Skin epidermis (tissue), 12 donors: ENCODE measurements at regions not wholly inside any gene's neighbourhood (a gene's known extent, or its start where the extent isn't known, plus 50 kb on each side); places are given as distances from the start of the nearest gene placed in this dataset.
"Not testable (repeated sequence)": the region's sequence is repeated elsewhere in the genome, so short reads cannot be mapped to it uniquely, and the experiment has no call there.

Experiments
- H3K27ac ChIP-seq, 21 experiments: fragments of 200-600 bp; sonication (generic) in 11 of 21; one replicate each; pipeline ENCODE4 v1.5.0; 2020; ENCODE audit warnings: mild to moderate bottlenecking in 3 of 21, inconsistent platforms in 2 of 21, moderate library complexity in 2 of 21
- H3K4me3 ChIP-seq, 7 experiments: fragments of 200-600 bp; sonication (generic) in 2 of 7; one replicate each; pipeline ENCODE4 v1.5.0; 2020; ENCODE audit warnings: inconsistent platforms in 2 of 7, mild to moderate bottlenecking in 2 of 7, moderate library complexity in 1 of 7

GRCh38 chr1:188155261-188155660 is 1326.5 kb downstream of the PLA2G4A start:
- H3K4me3 ChIP-seq: no peak overlapping the region
- H3K27ac ChIP-seq: no peak overlapping the region

- no peak overlapping the region for H3K4me3 ChIP-seq
These were observed 1335.7 kb downstream of the PLA2G4A start for GRCh38 chr1:188164459-188164858.

GRCh38 chr1:188166654-188167053 is 1337.9 kb downstream of the PLA2G4A start:
- Histone ChIP-seq H3K27ac (no peak overlapping the region), H3K4me3 (no peak overlapping the region)

More at GRCh38 chr1:188164459-188164858, 1335.7 kb downstream of the PLA2G4A start:
- H3K27ac ChIP-seq: no peak overlapping the region

- H3K4me3 ChIP-seq: no peak overlapping the region
- no peak overlapping the region for H3K27ac ChIP-seq
These were observed 1341.2 kb downstream of the PLA2G4A start for GRCh38 chr1:188169971-188170370.

GRCh38 chr1:188170411-188170810 is 1341.7 kb downstream of the PLA2G4A start:
- Histone ChIP-seq H3K27ac (no peak overlapping the region), H3K4me3 (no peak overlapping the region)

GRCh38 chr1:188170935-188171334 is 1342.2 kb downstream of the PLA2G4A start:
- no peak overlapping the region for H3K27ac ChIP-seq

GRCh38 chr1:188182063-188182462 is 1353.3 kb downstream of the PLA2G4A start:
- not testable (repeated sequence) for H3K4me3 ChIP-seq, H3K27ac ChIP-seq

More at GRCh38 chr1:188170935-188171334, 1342.2 kb downstream of the PLA2G4A start:
- H3K4me3 ChIP-seq: no peak overlapping the region

- Histone ChIP-seq H3K4me3 (no peak overlapping the region), H3K27ac (no peak overlapping the region)
These were observed 1359.6 kb downstream of the PLA2G4A start for GRCh38 chr1:188188317-188188716.

GRCh38 chr1:188194916-188195315 is 1366.2 kb downstream of the PLA2G4A start:
- Histone ChIP-seq H3K4me3 (no peak overlapping the region), H3K27ac (no peak overlapping the region)

GRCh38 chr1:188218289-188218688 is 1389.5 kb downstream of the PLA2G4A start:
- no peak overlapping the region for H3K27ac ChIP-seq

GRCh38 chr1:188220051-188220450 is 1391.3 kb downstream of the PLA2G4A start:
- Histone ChIP-seq H3K4me3 (no peak overlapping the region), H3K27ac (no peak overlapping the region)

More at GRCh38 chr1:188218289-188218688, 1389.5 kb downstream of the PLA2G4A start:
- H3K4me3 ChIP-seq: no peak overlapping the region

GRCh38 chr1:188224263-188224662 is 1395.5 kb downstream of the PLA2G4A start:
- Histone ChIP-seq H3K4me3 (no peak overlapping the region), H3K27ac (no peak overlapping the region)

- Histone ChIP-seq H3K27ac (no peak overlapping the region), H3K4me3 (no peak overlapping the region)
These were observed 1397.2 kb downstream of the PLA2G4A start for GRCh38 chr1:188225975-188226374.

GRCh38 chr1:188228623-188229022 is 1399.9 kb downstream of the PLA2G4A start:
- Histone ChIP-seq H3K4me3 (no peak overlapping the region), H3K27ac (no peak overlapping the region)

GRCh38 chr1:188237573-188238348 is 1409.0 kb downstream of the PLA2G4A start:
- no peak overlapping the region for H3K4me3 ChIP-seq

GRCh38 chr1:188240772-188241406 is 1412.1 kb downstream of the PLA2G4A start:
- peak overlapping the region in 1 of 21 experiments; percentile 49 for H3K27ac ChIP-seq
- H3K4me3 ChIP-seq: no peak overlapping the region

More at GRCh38 chr1:188237573-188238348, 1409.0 kb downstream of the PLA2G4A start:
- H3K27ac ChIP-seq: no peak overlapping the region

GRCh38 chr1:188241629-188242028 is 1412.9 kb downstream of the PLA2G4A start:
- H3K4me3 ChIP-seq: no peak overlapping the region
- no peak overlapping the region for H3K27ac ChIP-seq

- H3K27ac ChIP-seq: no peak overlapping the region
- H3K4me3 ChIP-seq: no peak overlapping the region
These were observed 1414.7 kb downstream of the PLA2G4A start for GRCh38 chr1:188243456-188243855.

- Histone ChIP-seq H3K27ac (no peak overlapping the region), H3K4me3 (no peak overlapping the region)
These were observed 1415.9 kb downstream of the PLA2G4A start for GRCh38 chr1:188244681-188245080.

- H3K4me3 ChIP-seq: no peak overlapping the region
- H3K27ac ChIP-seq: no peak overlapping the region
These were observed 1418.5 kb downstream of the PLA2G4A start for GRCh38 chr1:188247255-188247654.

- no peak overlapping the region for H3K4me3 ChIP-seq
- H3K27ac ChIP-seq: no peak overlapping the region
These were observed 1421.1 kb downstream of the PLA2G4A start for GRCh38 chr1:188249811-188250210.
